Activated CD4-positive, alpha-beta T cell treated with anti-CD3 and anti-CD28 coated beads, Interleukin-2, amount 10 ng/mL, durations not matched to agents 24 days and 14 days (primary cell): ENCODE measurements at regions not wholly inside any gene's neighbourhood (a gene's known extent, or its start where the extent isn't known, plus 50 kb on each side); places are given as distances from the start of the nearest gene placed in this dataset.

Source experiments
- DNase-seq: peaks from one replicate; pipeline ENCODE4 v3.0.0; 2022
- H3K27ac Mint-ChIP-seq: one replicate; pipeline ENCODE4 v1.8.0; 2022; ENCODE audit warnings: mild to moderate bottlenecking, mixed read lengths
- H3K27me3 Mint-ChIP-seq: one replicate; pipeline ENCODE4 v1.8.0; 2022; ENCODE audit warnings: mixed read lengths
- H3K36me3 Mint-ChIP-seq: one replicate; pipeline ENCODE4 v1.8.0; 2022; ENCODE audit warnings: low read depth, mild to moderate bottlenecking, mixed read lengths
- H3K4me1 Mint-ChIP-seq: one replicate; pipeline ENCODE4 v1.8.0; 2021; ENCODE audit warnings: mixed read lengths
- H3K4me3 Mint-ChIP-seq: one replicate; pipeline ENCODE4 v1.8.0; 2022; ENCODE audit warnings: mild to moderate bottlenecking, moderate library complexity, mixed read lengths
- H3K9me3 Mint-ChIP-seq: one replicate; pipeline ENCODE4 v1.8.0; 2021; ENCODE audit warnings: mixed read lengths
- intact Hi-C: fragments of 100-400 bp; cut with micrococcal nuclease; formaldehyde crosslinking; loops from one replicate; pipeline ENCODE4 v1.15.1; 2023

GRCh38 chr2:226140594-226140993 lies 659.0 kb downstream of the IRS1 start:
- no peaks in the 10 kb centered on the region for H3K9me3 Mint-ChIP-seq
- H3K27ac Mint-ChIP-seq: no peak overlapping the region
- H3K4me1 Mint-ChIP-seq: no peaks in the 10 kb centered on the region
- intact Hi-C loops: no loop called here
- H3K36me3 Mint-ChIP-seq: no peaks in the 10 kb centered on the region
- no peaks in the 10 kb centered on the region for H3K27me3 Mint-ChIP-seq
- H3K4me3 Mint-ChIP-seq: no peak overlapping the region
- DNase-seq: no peak

- no peak for DNase-seq
- intact Hi-C loops: no loop called here
- Mint-ChIP-seq H3K27ac (no peak overlapping the region), H3K27me3 (no peaks in the 10 kb centered on the region), H3K4me3 (no peak overlapping the region), H3K4me1 (no peaks in the 10 kb centered on the region), H3K36me3 (no peaks in the 10 kb centered on the region), H3K9me3 (no peaks in the 10 kb centered on the region)
Observed at GRCh38 chr2:226139759-226140158, 659.9 kb downstream of the IRS1 start.

DNA sequence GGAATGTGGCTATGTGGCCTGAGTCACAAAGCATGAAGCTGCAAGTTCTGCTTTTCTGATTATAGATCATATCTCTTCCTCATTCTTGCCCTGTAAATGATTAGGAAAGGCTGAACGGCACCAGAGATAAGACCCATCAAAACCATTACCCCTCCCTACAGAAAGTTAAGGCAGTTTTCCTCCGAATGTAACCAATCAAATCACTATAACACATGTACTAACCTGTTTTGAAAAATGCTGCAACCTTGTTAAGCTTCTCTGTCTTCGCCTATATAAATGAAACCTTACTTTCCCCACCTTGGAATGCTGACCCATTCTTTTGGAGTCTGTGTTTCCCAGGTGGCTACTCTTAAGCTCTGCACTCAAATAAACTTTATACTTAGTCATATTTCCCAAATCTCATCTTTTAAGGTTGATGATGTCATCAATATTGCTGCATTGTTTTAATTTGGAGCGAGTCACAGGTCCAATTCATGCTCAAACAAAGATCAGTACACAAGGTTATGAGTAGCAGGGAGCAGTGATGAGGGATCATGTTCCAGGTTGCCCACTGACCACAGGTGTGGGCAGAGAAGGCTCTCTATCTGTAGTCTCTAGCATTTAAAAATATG lies 662.3 kb downstream of the IRS1 start:
- intact Hi-C loops: no loop called here
- Mint-ChIP-seq H3K36me3 (no peaks in the 10 kb centered on the region), H3K27me3 (no peaks in the 10 kb centered on the region), H3K4me3 (no peak overlapping the region), H3K27ac (no peak overlapping the region), H3K4me1 (no peaks in the 10 kb centered on the region), H3K9me3 (no peaks in the 10 kb centered on the region)
- DNase-seq: no peak

DNA sequence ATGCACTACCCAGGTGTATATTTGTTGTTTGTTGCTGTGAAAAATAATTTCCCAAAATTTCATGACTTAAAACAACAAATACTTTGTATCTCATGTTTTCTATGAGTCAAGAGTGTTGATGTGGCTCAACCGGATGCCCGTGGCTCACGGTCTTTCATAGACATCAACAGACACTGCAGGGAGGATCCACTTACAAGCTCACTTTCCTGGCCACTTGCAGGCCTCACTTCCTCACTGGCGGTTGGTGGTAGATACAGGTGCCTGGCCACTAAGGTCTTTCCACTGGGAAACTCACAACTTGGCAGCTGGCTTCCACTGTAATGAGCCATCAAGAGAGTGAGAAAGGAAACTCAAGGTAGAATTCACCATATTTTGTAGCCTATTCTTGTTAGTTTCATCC lies 662.9 kb downstream of the IRS1 start:
- Mint-ChIP-seq H3K9me3 (no peaks in the 10 kb centered on the region), H3K36me3 (no peaks in the 10 kb centered on the region), H3K4me1 (no peaks in the 10 kb centered on the region), H3K27me3 (no peaks in the 10 kb centered on the region), H3K4me3 (no peak overlapping the region), H3K27ac (no peak overlapping the region)
- DNase-seq: no peak
- intact Hi-C loops: no loop called here

DNA sequence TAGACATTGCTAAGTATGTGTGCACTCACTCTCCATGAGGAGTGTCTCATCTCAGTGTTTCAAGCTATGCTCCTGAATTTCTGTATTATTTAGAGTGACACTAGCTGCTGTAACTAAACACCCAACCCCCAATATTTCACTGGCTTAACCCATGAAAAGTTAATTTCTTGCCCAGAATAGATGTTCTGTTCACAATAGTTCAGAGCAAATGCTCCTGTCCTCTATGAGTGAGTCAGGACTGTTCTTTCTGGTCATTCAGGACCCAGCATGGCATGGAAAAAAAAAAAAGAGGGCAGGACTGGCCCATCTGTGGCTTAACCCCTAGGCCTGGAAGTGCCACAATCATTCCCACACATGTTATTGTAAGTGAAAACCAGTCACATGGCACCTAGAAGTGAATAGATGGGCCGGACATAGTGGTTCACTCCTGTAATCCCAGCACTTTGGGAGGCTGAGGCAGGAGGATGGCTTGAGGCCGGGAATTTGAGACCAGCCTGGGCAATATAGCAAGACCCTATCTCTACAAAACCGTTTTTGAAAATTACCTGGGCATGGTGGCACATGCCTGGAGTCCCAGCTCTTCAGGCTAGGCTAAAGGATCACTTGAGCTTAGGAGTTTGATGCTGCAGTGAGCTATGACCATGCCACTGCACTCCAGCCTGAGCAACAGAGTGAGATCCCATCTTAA lies 663.6 kb downstream of the IRS1 start:
- intact Hi-C loops: no loop called here
- Mint-ChIP-seq H3K36me3 (no peaks in the 10 kb centered on the region), H3K9me3 (no peaks in the 10 kb centered on the region), H3K27ac (no peak overlapping the region), H3K4me3 (no peak overlapping the region), H3K27me3 (no peaks in the 10 kb centered on the region), H3K4me1 (no peaks in the 10 kb centered on the region)
- DNase-seq: no peak

- no peaks in the 10 kb centered on the region for H3K27me3 Mint-ChIP-seq
- DNase-seq: no peak
- no peaks in the 10 kb centered on the region for H3K9me3 Mint-ChIP-seq
- intact Hi-C loops: no loop called here
- H3K4me3 Mint-ChIP-seq: no peak overlapping the region
- no peak overlapping the region for H3K27ac Mint-ChIP-seq
- no peaks in the 10 kb centered on the region for H3K4me1 Mint-ChIP-seq
- H3K36me3 Mint-ChIP-seq: no peaks in the 10 kb centered on the region
Observed at GRCh38 chr2:226132323-226133215, 667.1 kb downstream of the IRS1 start.

- H3K9me3 Mint-ChIP-seq: no peaks in the 10 kb centered on the region
- no peaks in the 10 kb centered on the region for H3K27me3 Mint-ChIP-seq
- H3K4me1 Mint-ChIP-seq: no peaks in the 10 kb centered on the region
- H3K36me3 Mint-ChIP-seq: no peaks in the 10 kb centered on the region
- no peak for DNase-seq
- intact Hi-C loops: no loop called here
- H3K27ac Mint-ChIP-seq: no peak overlapping the region
- H3K4me3 Mint-ChIP-seq: no peak overlapping the region
Observed at GRCh38 chr2:226131299-226131784, 668.3 kb downstream of the IRS1 start.

DNA sequence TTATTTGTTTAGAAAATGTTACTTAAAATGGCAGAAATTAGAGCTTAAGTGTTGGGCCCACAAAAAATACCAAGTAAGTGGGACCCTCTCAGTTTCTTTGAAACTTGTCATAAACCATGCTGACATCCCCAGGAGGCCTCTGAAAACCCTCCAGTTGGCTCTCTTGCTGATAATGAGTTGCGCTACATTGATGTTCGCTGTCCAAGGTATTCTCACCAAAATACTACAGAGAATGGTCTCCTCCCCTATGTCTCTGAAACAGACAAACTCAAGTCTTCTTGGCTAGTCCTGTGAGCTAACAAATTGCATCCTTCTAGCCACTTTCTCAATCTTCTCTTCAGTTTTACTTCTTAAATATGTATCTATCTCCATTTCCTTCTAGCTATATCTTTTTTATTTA lies 669.4 kb downstream of the IRS1 start:
- no peaks in the 10 kb centered on the region for H3K4me1 Mint-ChIP-seq
- no peak overlapping the region for H3K4me3 Mint-ChIP-seq
- intact Hi-C loops: no loop called here
- no peaks in the 10 kb centered on the region for H3K27me3 Mint-ChIP-seq
- H3K36me3 Mint-ChIP-seq: no peaks in the 10 kb centered on the region
- no peak for DNase-seq
- no peak overlapping the region for H3K27ac Mint-ChIP-seq
- no peaks in the 10 kb centered on the region for H3K9me3 Mint-ChIP-seq

DNA sequence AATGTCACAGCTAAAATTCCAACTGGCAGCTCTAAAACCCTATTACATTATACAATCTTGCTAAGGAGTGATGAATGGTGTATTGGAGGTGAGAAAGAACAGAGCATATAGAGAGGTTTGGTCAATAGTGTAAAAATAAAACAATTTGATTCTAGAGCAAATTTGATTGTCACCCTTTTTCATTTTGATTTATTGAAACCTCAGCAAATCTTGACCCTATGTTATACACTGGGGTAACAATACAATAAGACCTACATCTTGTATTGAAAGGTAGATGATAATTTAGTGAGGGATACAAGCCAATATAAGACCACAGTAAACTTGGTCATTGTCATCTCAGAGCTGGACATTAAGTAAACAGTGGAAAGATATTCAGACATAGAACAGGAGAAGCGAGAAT lies 671.9 kb downstream of the IRS1 start:
- DNase-seq: no peak
- no peak overlapping the region for H3K4me3 Mint-ChIP-seq
- no peaks in the 10 kb centered on the region for H3K4me1 Mint-ChIP-seq
- H3K9me3 Mint-ChIP-seq: no peaks in the 10 kb centered on the region
- no peaks in the 10 kb centered on the region for H3K27me3 Mint-ChIP-seq
- H3K36me3 Mint-ChIP-seq: no peaks in the 10 kb centered on the region
- intact Hi-C loops: no loop called here
- H3K27ac Mint-ChIP-seq: no peak overlapping the region

DNA sequence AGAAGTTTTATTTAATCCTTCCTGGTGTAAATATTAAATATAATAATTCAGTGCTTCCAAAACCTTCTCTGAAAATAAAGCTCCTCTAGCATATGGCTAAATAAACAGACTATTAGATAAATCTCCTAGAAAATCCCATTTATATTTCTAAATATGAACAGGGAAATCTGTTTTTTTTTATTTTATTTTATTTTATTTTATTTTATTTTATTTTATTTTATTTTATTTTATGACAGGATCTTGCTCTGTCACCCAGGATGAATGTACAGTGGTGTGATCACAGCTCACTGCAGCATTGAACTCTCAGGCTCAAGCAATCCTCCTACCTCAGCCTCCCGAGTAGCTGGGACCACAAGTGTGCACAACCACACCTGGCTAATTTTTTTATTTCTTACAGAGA lies 673.5 kb downstream of the IRS1 start:
- intact Hi-C loops: no loop called here
- H3K9me3 Mint-ChIP-seq: no peaks in the 10 kb centered on the region
- no peak for DNase-seq

GRCh38 chr2:226125176-226125883 lies 674.3 kb downstream of the IRS1 start:
- Mint-ChIP-seq H3K9me3 (no peaks in the 10 kb centered on the region), H3K4me1 (no peaks in the 10 kb centered on the region), H3K27ac (no peak overlapping the region), H3K4me3 (no peak overlapping the region), H3K36me3 (no peaks in the 10 kb centered on the region), H3K27me3 (no peaks in the 10 kb centered on the region)
- DNase-seq: no peak
- intact Hi-C loops: no loop called here

More for the DNA sequence above, 673.5 kb downstream of the IRS1 start:
- no peaks in the 10 kb centered on the region for H3K36me3 Mint-ChIP-seq
- no peak overlapping the region for H3K4me3 Mint-ChIP-seq
- no peaks in the 10 kb centered on the region for H3K4me1 Mint-ChIP-seq
- H3K27me3 Mint-ChIP-seq: no peaks in the 10 kb centered on the region
- no peak overlapping the region for H3K27ac Mint-ChIP-seq

- no peak overlapping the region for H3K4me3 Mint-ChIP-seq
- H3K9me3 Mint-ChIP-seq: no peaks in the 10 kb centered on the region
- H3K27ac Mint-ChIP-seq: no peak overlapping the region
- H3K27me3 Mint-ChIP-seq: no peaks in the 10 kb centered on the region
- DNase-seq: no peak
- H3K4me1 Mint-ChIP-seq: no peaks in the 10 kb centered on the region
- intact Hi-C loops: no loop called here
- no peaks in the 10 kb centered on the region for H3K36me3 Mint-ChIP-seq
Observed at GRCh38 chr2:226124548-226125011, 675.0 kb downstream of the IRS1 start.

DNA sequence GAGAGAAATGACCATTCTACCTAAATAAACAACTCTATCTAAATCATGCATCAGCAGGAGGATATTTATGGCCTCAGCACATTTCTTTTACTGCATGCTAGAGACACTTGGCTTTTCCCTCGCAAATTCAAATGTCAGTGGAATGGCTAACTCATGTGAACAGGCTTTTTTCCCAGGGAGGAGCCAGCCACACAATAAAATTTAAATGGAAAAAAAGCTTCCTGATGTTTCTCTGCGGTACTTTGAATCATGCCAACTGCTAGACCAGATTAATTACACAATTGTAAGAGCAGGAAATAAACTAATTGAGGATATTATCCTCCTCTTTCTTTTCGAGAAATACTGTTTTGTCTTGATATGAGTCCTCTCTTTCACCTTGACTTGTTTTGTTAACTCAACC lies 676.3 kb downstream of the IRS1 start:
- no peak overlapping the region for H3K27ac Mint-ChIP-seq
- DNase-seq: no peak
- intact Hi-C loops: no loop called here
- H3K27me3 Mint-ChIP-seq: no peaks in the 10 kb centered on the region
- H3K36me3 Mint-ChIP-seq: no peaks in the 10 kb centered on the region
- H3K4me1 Mint-ChIP-seq: no peaks in the 10 kb centered on the region
- no peaks in the 10 kb centered on the region for H3K9me3 Mint-ChIP-seq
- no peak overlapping the region for H3K4me3 Mint-ChIP-seq

DNA sequence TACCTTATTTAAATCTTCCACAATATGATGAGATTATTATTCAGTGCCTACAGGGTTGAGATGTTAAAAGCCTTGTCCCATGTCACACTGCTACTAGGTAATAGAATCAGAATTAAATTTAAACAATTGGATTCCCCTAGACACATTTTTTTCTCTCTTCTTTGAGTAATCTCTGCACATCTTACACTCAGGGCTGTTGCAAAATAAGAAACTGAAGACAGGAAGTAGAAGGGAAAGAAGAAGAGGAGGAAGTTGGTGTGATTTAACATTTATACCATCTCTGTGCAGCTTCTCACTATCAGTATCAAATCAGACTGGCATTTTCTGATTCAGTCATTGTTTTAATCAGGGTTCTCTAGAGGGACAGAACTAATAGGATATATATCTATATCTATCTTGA lies 677.6 kb downstream of the IRS1 start:
- H3K27me3 Mint-ChIP-seq: no peaks in the 10 kb centered on the region
- H3K4me1 Mint-ChIP-seq: no peaks in the 10 kb centered on the region
- no peak overlapping the region for H3K4me3 Mint-ChIP-seq
- DNase-seq: no peak
- no peaks in the 10 kb centered on the region for H3K36me3 Mint-ChIP-seq
- H3K27ac Mint-ChIP-seq: no peak overlapping the region
- intact Hi-C loops: no loop called here
- no peaks in the 10 kb centered on the region for H3K9me3 Mint-ChIP-seq
